ENCODE measurements at regions not wholly inside any gene's neighbourhood (a gene's known extent, or its start where the extent isn't known, plus 50 kb on each side); places are given as distances from the start of the nearest gene placed in this dataset.

DNA sequence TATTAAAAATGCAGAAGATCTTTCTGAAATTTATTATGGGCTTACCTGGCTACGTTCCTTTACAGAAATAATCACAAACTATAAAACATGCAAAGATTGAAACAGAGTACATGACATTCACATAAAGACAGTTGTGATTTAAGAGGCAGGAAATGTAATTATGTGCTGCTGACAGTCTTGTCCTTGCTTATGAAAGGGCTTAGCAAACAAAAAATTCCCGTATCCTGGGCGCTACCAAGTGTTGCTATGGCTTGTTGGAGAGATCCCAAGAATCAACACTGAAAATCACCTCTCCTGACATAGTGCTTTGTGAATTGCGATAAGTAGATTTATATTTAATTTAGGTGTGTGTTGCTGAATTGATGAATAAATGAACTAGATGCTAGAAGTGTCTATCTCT is 352.5 kb upstream of the C9orf72 start:
- DNase-seq, result no peak

DNA sequence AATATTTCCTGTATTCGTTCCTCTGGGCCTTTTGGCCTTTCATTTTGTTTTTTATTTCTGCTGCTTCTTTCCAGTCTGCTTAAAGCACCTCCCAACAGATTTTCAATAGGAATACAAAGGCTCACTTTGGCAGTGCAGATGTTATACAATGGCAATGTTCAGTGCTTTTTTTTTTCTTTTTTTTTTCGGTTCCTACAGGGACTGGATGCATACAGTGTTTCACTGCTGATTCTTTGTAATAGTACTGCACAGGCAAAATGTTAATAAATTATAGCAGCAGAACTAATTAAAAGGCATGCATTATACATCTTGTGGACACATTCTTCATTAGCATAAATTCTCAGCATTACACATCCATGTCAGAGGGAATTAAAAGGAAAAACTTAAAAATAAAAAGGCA is 356.6 kb upstream of the C9orf72 start:
- DNase-seq, result no peak

DNA sequence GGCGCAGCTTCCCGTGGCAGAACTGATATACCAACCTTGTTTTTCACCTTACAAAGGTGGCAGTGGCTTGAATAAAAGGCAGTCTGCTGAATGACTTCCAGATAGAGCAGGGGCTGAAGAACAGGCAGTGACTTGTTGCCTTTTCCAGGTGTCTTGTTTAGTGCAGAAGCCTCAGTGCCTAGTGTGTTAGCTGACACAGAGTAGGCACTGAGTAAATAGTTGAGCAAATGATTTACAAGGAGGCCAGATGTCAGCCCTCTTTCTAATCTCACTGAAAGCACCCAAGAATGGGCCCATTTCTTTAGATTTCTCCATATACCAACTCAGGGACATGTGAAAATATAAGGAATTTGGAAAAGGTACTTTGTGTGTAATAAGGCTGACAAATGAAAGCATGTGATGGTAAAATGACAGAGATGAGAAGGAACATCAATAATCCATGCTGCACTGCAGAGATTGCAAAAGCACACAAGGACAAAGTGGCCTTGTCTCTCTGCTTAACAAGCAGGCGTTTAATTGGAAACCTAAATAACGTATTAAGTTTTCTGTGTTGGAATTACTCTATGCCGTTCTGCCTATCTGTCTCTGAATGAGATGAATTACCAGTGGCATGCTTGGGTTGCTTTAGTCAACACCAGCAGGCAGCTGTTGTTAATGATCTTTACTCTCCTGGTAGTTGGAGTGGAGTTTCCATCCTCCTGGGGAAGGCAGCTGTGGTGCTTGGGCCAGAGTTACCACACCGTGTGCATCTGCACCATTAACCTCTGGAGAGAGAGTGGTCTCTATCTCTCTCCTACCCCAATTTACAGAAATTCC is 360.1 kb upstream of the C9orf72 start:
- DNase-seq, result no peak

DNA sequence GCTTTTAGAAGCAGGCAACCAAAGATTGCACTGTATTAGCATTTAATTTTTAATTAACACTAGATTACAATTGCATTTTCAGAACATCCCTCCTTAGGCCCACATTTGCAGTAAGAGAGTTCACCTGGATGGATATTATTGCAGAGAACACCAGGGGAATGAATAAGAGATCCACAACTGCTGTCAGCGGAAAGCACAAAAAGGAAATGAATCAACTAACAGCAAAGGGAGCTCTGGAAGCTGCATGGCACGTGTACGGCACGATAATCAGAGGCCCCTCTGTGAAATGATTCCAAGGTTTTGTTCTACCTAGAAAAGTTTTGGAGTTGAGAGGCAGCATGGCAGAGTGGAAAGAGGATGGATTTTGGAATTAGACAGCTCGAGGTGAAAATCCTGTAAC is 361.2 kb upstream of the C9orf72 start:
- no peak for DNase-seq

DNA sequence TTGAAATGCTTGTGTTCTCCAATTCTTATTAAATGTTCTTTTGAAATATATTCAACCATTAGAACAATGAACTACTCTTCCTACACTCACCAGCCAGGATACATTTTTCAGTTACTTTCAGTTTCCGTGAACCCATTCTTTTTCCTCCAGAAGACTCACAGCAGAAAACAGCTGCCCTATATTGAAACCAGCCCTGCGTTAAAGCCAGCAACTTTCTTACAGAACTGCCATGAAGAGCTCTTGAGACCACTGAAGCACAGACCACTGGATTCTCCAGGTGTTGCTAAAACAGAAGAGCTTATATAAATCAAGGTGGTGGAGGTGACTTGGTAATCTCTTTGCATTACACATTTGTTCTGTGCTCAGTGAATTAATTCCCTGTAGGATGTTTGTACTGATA is 365.9 kb upstream of the C9orf72 start:
- DNase-seq, result no peak

DNA sequence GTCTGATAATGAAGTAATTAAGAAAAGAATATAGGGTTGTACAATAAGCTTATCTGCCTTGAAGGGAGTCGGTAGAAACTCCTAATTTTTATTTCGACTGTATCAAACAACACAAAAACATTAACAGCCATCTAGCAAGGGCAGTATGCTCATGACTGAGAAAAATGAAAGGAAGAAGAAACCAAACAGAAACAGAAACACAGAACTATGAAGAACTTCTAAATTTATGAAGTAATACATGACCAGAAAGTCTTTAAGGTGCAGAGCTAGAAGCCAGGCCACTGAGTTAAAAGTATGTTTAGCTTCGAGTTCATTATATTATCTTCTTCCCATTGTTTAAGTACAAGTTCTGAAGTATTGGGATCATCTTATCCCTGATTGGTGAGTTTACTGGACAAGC is 367.3 kb upstream of the C9orf72 start:
- DNase-seq, result no peak

DNA sequence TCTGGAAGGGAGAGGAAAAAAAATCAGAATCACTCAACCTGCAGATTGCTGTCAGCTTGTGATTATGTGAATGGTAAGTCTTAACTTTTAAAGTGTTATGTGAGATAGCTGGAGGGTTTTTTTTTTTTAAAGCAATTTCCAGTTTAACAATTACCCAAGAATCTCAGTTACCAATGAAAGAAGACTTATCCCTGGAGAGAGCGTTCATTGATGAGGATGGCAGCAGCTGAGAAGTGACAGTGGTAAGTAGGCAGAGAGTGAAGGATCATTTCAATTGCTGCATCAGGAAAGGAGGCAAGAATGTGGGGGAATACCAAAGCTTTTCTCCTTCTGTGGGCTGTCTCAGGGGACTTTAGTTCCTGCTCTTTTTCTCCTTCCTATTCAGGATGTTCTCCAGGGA is 370.2 kb upstream of the C9orf72 start:
- DNase-seq, result no peak

DNA sequence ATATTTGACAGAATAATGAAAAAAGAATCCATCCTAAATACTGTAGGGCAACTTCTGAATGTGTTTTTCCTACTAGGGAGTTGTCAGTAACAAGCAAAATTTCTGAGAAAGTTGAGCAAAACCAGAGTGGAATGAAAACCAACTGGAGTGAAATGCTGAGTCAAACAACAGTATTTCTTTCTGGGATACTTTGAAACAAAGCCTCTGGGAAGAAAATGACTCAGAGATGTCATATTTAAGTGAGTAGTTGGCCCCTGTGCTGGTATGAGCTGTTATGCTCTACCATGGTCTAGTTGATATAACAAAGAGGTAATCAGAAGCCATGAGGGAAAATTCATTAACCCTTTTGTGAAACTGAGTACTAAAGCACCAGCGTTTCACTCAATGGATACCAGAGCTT is 372.1 kb upstream of the C9orf72 start:
- no peak for DNase-seq

DNA sequence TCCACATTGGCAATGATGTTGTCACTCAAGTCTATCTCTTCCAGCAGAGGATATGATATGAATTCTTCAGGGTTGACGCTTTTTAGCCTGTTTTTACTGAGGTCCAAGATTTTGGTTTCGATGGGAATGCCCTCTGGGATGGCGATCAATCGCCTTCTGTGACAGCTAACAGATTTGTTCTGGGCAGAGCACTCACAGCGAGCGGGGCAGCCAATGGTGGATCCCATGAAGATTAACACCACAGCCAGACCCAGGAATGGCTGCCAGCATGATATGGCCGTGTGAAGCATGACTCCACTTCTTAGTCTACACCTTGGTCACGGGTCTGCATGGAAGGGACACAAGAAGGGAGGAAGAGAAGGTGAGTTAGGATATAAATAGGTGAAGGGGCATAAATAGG is 377.1 kb upstream of the C9orf72 start:
- DNase-seq, result no peak

DNA sequence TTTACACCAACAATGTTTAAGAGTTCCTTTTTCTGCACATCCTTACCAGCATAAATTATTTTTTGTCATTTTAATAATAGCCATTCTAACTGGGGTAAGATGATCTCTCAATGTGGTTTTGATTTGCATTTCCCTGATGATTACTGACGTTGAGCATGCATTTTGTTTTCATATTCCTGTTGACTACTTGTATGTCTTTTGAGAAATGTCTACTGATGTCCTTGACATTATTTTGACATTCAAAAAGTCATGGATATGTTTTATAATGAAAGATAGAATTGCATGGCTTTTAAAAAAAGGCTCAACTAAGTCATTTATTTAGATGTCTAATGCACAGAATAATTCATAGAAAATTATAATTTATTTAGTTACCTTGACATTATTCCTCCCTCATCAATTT is 381.6 kb upstream of the C9orf72 start:
- DNase-seq, result no peak

DNA sequence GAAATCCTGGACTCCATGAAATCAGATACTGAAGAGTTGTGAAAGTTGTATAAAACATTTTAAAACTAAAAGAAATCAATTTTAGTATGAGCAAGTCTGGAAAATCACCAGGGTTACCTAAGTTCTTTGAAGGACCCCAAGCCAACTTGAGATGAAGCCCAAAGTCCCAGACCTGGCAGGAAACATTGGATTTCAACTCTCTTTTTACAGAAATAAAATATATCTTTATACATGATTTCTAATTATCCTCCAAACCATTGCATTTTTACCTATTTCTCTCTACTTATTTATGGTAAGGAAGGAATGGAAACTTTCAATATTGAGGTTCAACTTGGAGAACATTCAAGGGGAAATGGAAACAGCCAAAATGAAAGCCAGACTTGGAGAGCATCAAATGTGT is 390.6 kb upstream of the C9orf72 start:
- no peak for DNase-seq

DNA sequence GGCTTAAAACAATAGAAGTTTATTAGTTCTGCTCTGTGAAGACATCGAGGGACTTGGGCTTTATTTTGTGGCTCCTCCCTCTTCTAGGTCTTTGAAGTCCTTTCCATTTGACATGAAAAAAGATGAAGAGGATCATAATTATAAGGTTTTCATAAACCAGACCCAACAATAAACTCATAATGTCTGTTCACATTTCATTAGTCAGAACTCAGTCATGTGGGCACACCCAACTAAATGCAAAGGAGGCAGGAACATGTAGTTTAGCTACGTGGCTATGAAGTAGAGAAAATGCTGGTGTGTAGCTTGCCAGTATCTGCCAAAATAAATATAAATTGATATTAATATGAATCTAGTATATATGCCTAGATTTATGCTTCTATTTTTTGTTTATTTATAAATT is 393.9 kb upstream of the C9orf72 start:
- DNase-seq, result no peak

DNA sequence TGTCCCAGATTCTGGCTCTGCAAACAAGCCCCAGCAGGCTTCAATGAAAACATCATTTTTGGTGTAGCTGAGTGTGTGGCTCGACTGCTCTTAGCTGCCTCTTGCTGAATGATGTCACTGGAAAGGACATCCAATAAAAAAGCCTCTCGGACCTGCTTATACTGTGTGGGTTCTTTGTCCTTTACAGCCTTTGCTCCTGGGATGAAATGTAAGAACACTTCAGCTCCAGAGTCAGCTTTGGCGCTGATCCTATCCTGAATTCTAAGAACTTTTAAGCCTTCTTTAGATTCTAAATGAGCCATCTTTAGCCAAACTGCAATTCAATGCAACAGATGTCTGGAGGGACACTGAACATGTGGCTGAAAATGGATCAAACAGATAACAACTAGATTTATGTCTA is 404.6 kb upstream of the C9orf72 start:
- DNase-seq, result no peak

DNA sequence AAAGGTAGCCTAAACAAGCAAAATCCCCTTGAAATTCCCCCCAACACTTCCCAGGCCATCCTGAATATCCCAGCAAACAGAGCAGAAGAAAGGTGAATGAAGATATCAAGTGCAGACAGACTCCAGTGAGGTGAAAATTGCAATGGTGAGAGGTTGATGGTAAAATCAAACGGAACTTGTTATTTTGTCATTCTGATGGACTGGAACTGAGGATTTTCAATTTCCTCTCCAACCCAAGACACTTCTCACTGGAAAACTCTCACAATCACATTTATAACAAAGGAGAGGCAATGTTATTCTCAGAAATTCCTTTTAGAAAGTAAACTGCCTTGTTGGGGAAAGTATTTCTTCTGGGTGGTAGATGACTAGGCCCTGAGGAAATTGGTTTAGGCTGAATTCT is 412.4 kb upstream of the C9orf72 start:
- no peak for DNase-seq

DNA sequence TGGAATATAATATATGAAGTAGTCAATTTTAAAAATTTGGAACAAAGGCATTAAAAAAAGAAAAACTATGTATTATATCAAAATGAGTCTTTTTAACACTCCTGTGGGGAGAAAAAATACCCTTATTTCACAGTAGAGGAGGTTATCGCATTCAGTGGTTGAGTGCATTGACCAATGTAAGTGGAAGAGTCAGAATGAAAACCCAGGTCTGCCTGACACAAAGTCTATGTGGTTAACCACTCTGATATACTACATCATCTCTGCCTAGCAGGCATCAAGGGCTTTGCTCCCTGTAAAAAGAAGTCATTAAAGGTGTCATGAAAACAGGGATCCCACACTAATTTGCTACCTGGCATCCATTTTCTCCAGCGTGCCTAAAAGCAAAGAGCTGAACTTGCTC is 417.2 kb upstream of the C9orf72 start:
- no peak for DNase-seq

DNA sequence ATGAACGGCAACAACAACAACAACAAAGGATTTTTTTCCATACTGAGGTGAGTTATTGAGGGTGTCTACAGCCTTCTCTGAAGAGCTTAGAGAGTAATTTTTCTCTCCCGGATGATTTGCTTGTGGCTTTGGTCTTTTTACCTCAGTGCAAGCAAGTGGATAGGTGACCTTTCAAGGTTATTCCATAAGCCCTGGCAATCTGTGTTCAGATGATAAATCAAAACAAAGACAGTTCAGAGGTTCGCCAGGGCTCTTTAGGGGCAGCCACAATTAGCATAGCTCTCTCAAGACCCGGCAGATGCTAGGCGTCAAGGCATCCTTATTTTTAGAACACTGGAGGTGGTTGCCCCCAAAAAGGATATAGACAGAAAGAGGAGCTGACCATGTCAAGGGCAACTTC is 417.9 kb upstream of the C9orf72 start:
- no peak for DNase-seq

DNA sequence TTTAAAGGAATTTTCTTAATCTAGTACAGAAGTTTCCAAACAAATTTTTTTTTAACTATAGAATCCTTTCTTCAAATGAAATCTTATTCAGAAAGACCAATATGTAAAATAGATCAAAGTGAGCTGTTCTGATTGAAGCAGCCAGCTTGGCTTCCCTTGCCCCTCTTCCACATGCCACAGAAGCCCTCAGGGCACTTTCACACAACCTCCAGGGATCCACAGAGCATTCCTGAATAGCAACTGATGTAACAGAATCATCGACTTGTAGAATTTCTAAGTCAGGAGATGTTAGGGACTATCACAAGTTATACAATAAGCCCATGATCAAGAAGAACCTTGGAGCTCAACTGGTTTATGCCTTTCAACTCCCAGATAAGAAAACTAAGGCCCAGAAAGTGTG is 427.8 kb upstream of the C9orf72 start:
- DNase-seq, result no peak

DNA sequence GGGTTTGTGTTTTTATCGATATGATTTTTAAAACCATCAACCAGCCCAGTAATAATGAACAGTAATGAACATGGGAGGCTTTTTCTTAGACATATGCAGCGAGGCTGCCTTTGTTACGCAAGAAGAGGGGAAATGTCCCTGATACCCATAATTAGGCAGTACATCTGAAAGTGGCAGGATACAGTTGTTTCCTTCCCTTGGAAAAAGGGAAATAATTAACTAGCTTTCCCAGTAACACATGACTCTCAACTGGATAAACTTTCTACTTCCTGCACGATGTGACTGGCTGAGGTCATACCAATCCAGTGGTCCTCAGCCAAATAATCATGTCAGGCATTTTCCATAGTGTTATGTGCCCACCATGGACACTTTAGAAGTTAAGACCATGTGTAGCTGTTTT is 431.6 kb upstream of the C9orf72 start:
- no peak for DNase-seq

DNA sequence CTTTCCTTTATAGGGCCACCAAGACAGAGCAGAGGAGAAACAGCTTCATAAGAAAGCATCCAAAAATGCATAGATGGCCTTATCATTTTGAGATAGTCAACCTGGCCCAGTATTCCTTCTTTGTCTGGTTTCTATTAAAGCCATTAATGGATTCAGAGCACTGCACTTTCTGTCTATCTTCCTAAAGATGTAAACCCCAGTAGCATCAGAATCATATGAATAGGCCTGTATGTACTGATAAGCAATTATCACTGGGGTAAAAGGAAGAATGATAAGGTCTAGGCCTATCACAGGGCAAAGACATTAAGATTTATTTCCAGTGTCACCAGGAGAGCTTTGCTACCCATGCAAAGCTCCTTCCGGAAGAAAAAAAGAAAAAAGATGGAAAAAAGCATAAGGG is 432.5 kb upstream of the C9orf72 start:
- no peak for DNase-seq

DNA sequence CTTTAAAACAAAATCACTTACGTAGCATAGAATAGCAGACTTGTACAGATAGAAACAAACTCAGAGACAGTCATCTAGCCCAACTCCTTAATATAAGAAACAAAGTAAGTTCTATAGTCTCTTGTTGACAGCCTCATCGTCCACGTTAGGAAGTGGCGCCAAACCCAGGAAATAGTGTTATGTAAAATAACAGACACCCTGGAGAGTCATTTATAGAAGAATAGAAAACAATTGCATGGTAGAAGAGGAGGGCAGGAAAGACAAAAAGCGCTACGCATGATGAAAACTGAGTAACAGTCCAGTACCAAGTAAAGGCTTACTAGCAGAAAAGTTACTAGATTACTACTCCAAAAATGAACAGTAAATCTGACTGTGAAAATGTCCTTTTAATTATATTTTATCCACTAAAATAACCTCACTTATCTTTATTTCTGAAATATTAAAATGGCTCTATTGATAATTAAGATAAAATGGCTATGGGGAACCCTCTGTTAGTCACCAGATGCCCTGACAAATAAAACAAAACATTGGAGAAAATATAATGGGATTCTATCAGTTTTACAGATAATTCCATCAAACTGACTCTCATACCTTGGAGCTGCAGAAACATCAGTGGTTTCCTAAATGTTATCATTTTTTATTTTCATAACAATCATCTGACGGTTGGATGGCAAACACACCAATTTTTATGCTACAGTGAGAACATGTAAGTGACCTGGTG is 434.0 kb upstream of the C9orf72 start:
- no peak for DNase-seq

DNA sequence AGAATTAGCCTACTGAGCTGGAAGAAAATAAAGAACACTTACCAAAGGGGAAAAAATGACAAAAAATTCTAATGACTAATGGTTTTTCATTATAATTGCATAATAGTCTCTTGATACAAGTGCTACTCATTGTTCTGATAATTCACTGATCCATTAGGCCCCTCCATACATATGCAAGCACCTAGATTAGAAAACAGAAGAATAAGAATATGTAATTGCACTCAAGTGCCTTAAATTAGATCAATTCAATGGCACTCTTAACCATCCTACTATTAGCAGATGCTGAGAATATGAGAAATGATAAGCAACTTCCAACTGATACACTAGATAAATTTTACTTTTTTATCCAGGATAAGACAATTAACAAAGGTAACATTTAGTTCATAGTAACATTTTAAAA is 440.9 kb upstream of the C9orf72 start:
- no peak for DNase-seq

DNA sequence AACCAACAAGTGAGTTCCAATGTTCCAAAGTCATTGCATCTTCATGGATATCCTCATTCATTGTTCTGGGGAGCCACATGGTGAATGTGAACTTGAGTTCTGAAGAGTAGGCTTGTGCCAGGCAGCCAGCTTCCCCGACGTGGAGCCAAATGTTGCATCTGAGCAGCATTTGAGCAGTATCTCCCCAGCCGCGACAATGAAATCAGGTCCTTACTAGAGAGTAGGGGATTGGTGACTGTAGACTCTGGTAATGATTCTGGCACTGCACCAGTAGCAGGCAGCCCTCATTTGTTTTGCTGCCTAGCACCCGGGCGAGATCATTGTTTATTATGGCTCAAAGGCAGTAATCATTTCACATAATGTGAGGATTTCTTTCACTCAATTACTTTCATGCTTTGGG is 451.4 kb upstream of the C9orf72 start:
- DNase-seq, result no peak

DNA sequence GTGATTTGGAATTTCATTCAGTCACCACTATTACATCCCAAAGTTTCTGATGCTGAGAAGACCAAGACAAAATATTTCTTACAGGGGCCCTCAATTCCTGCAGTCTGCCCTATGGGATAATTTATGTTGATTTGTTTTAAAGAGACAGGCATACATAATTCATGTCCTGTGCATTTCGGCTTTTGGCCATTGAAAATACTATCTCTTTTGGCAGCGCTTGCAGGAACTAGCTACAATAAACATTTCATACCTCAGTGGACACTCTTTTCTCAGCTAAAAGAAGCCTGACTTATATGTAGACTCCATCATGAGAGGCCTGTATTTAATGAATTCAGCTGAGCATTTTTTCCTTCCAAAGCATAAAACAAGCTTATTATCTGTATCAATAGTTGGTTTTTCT is 451.9 kb upstream of the C9orf72 start:
- DNase-seq, result no peak

DNA sequence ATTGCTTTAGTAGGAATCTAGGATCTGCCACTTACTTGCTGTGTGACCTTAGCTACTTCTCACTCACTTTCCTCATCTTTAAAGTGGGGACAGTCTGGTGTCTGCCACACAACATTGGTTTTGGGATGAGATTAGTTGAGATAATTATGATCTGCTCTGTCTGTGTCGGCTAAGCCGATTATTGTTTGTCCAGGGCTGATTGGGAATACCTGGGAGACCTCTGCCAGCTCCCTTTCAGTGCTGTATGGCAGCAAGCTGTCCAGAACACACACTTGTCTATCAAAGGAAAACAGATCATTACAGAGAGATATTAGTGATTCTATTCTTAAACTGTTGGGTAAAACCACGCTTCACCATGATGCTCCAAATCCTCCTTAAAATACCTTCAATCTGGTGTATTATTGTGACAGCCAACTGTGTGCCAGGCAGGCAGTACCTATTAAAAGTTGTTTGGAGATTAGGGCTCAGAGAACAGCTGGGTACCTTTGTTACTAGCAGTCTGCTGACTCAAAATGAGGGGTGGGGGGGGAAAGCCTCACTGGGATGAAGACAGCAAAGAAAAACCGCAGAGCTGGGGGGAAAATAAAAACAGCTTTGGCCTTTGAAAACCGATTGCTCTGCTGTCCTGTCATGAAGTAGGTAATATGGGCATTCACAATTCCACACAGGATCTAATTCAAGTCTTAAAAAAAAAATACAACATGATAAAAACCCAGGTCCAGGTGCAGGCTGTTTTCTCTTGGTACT is 458.4 kb upstream of the C9orf72 start:
- no peak for DNase-seq
